HG02885 (cell line): ENCODE measurements at regions not wholly inside any gene's neighbourhood (a gene's known extent, or its start where the extent isn't known, plus 50 kb on each side); places are given as distances from the start of the nearest gene placed in this dataset.

Experiments used
- ATAC-seq: cut with Tn5 transposase; IDR thresholded peaks from one replicate; pipeline ENCODE4 v1.9.1; 2021; ENCODE audit warnings: mild to moderate bottlenecking; ENCODE audit not compliant: unreplicated experiment, poor library complexity

GRCh38 chr14:29242755-29243754 is 476.5 kb downstream of the FOXG1 start:
- ATAC-seq = no peak

- ATAC-seq = no peak
Observed at GRCh38 chr14:29255692-29256091, 489.1 kb downstream of the FOXG1 start.

- ATAC-seq = no peak
Observed at GRCh38 chr14:29262979-29263378, 496.4 kb downstream of the FOXG1 start.

GRCh38 chr14:29264865-29265264 is 498.3 kb downstream of the FOXG1 start:
- no peak for ATAC-seq

GRCh38 chr14:29265852-29266251 is 499.3 kb downstream of the FOXG1 start:
- ATAC-seq = no peak

GRCh38 chr14:29271669-29272068 is 505.1 kb downstream of the FOXG1 start:
- no peak for ATAC-seq

- ATAC-seq = no peak
Observed at GRCh38 chr14:29273513-29273912, 506.9 kb downstream of the FOXG1 start.

GRCh38 chr14:29274890-29275596 is 508.5 kb downstream of the FOXG1 start:
- ATAC-seq = no peak

- ATAC-seq = no peak
Observed at GRCh38 chr14:29278301-29279263, 512.0 kb downstream of the FOXG1 start.

- ATAC-seq = no peak
Observed at GRCh38 chr14:29282169-29282568, 515.6 kb downstream of the FOXG1 start.

- no peak for ATAC-seq
Observed at GRCh38 chr14:29290441-29290840, 523.9 kb downstream of the FOXG1 start.

- ATAC-seq = no peak
Observed at GRCh38 chr14:29299372-29299771, 532.8 kb downstream of the FOXG1 start.

GRCh38 chr14:29301571-29301970 is 535.0 kb downstream of the FOXG1 start:
- no peak for ATAC-seq

- no peak for ATAC-seq
Observed at GRCh38 chr14:29310210-29310609, 543.6 kb downstream of the FOXG1 start.

- no peak for ATAC-seq
Observed at GRCh38 chr14:29310757-29311156, 544.2 kb downstream of the FOXG1 start.

GRCh38 chr14:29311983-29312382 is 545.4 kb downstream of the FOXG1 start:
- no peak for ATAC-seq

GRCh38 chr14:29316936-29317335 is 550.3 kb downstream of the FOXG1 start:
- ATAC-seq = no peak

- no peak for ATAC-seq
Observed at GRCh38 chr14:29317423-29317822, 550.8 kb downstream of the FOXG1 start.

- ATAC-seq = no peak
Observed at GRCh38 chr14:29320286-29320685, 553.7 kb downstream of the FOXG1 start.

GRCh38 chr14:29321646-29322045 is 555.1 kb downstream of the FOXG1 start:
- no peak for ATAC-seq
